ENCODE measurements at regions not wholly inside any gene's neighbourhood (a gene's known extent, or its start where the extent isn't known, plus 50 kb on each side); places are given as distances from the start of the nearest gene placed in this dataset.

DNA sequence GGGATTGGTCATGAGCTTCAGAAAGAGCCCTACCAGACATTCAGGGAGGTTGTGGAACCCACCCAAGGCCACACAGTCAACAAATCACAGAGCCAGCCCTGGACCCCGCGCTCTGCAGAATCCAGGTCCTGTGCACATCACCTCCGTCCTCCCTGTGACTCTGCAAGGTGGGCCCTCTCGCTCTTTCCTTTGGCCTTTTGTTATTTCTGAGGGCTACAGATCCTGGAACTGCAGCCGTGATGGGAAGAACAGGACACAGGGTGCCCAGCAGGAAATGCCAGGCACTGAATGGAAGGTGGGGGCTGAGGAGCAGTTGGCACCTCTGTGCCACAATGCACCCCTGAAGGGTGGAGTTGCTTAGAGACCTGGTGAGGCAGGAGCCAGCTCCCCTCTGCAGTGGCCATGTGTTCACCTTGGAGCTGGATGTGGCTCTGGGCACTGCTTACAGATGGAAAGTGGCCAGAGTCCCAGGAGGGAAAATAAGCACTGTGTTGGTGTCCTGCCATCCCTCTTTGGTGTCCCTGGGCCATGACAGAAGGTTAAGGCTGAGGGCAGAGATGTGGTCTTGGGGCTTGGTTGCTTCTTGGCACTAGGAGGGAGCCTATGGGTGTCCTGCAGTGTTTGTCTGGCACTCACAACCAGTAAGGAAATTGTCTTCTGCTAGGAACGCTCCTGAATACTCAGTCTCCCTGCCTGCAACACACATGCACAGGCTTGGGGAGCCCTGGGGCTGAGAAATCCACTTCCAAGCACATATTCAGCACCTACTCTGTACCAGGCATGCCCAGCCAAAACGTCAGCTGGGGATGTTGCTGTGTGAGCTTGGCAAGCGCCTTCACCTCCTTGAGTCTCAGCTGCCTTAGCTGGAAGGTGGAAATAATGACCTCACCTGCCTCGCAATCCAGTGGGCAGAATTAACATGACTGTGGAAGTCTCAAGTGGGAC is 98.0 kb upstream of the SLC6A6 start:
- no peak for TF ChIP-seq POLR2A (IDR thresholded peaks at IDR 0.05)
- no peak for TF ChIP-seq CTCF (IDR thresholded peaks at IDR 0.05)
